LNCaP clone FGC (cell line): ENCODE measurements at regions not wholly inside any gene's neighbourhood (a gene's known extent, or its start where the extent isn't known, plus 50 kb on each side); places are given as distances from the start of the nearest gene placed in this dataset.

Experiments used
- DNase-seq: peaks from one replicate; pipeline ENCODE4 v3.0.0-alpha.2; 2011; ENCODE audit warnings: low read depth
- H3K4me3 ChIP-seq: 2 replicates; pipeline ENCODE4 v1.5.1; 2011; ENCODE audit warnings: mild to moderate bottlenecking, low read depth, low read length, control low read depth
- CTCF ChIP-seq: IDR thresholded peaks from 2 replicates; pipeline ENCODE4 v1.5.1; 2012; ENCODE audit warnings: mild to moderate bottlenecking; ENCODE audit not compliant: control insufficient read depth, insufficient read depth; ENCODE audit errors: extremely low read depth

- H3K4me3 ChIP-seq: no peak overlapping the region
- TF ChIP-seq CTCF: no peak
- DNase-seq: no peak
These were observed 131.3 kb upstream of the CPSF6 start for GRCh38 chr12:69108037-69108436.

- TF ChIP-seq CTCF: no peak
- no peak for DNase-seq
- H3K4me3 ChIP-seq: no peak overlapping the region
These were observed 126.8 kb upstream of the CPSF6 start for GRCh38 chr12:69112616-69113015.

GRCh38 chr12:69115099-69115498 is 124.3 kb upstream of the CPSF6 start:
- DNase-seq: no peak
- no peak for TF ChIP-seq CTCF
- H3K4me3 ChIP-seq: no peak overlapping the region

GRCh38 chr12:69115951-69116350 is 123.4 kb upstream of the CPSF6 start:
- no peak for DNase-seq
- no peak overlapping the region for H3K4me3 ChIP-seq
- no peak for TF ChIP-seq CTCF

- DNase-seq: no peak
- no peak for TF ChIP-seq CTCF
- no peak overlapping the region for H3K4me3 ChIP-seq
These were observed 121.7 kb upstream of the CPSF6 start for GRCh38 chr12:69117566-69118266.

- no peak for DNase-seq
- no peak overlapping the region for H3K4me3 ChIP-seq
- no peak for TF ChIP-seq CTCF
These were observed 120.9 kb upstream of the CPSF6 start for GRCh38 chr12:69118516-69118915.

GRCh38 chr12:69119770-69120169 is 119.6 kb upstream of the CPSF6 start:
- no peak overlapping the region for H3K4me3 ChIP-seq
- no peak for TF ChIP-seq CTCF
- DNase-seq: no peak
